GM19397 (cell line): ENCODE measurements at regions not wholly inside any gene's neighbourhood (a gene's known extent, or its start where the extent isn't known, plus 50 kb on each side); places are given as distances from the start of the nearest gene placed in this dataset.

Experiments used
- ATAC-seq: cut with Tn5 transposase; IDR thresholded peaks from one replicate; pipeline ENCODE4 v1.9.1; 2021; ENCODE audit warnings: mild to moderate bottlenecking, moderate library complexity; ENCODE audit not compliant: unreplicated experiment

GRCh38 chr12:39240587-39240986 lies 202.3 kb downstream of the KIF21A start:
- no peak for ATAC-seq

- no peak for ATAC-seq
These were observed 203.1 kb downstream of the KIF21A start for GRCh38 chr12:39239490-39240486.

- no peak for ATAC-seq
These were observed 205.9 kb downstream of the KIF21A start for GRCh38 chr12:39237004-39237403.

GRCh38 chr12:39235990-39236767 lies 206.7 kb downstream of the KIF21A start:
- ATAC-seq: no peak

GRCh38 chr12:39230086-39230485 lies 212.8 kb downstream of the KIF21A start:
- ATAC-seq: no peak

GRCh38 chr12:39227218-39227617 lies 215.7 kb downstream of the KIF21A start:
- no peak for ATAC-seq

- no peak for ATAC-seq
These were observed 217.9 kb downstream of the KIF21A start for GRCh38 chr12:39224971-39225370.

- peak; percentile 86 for ATAC-seq
These were observed 237.0 kb downstream of the KIF21A start for GRCh38 chr12:39205969-39206368.

- no peak for ATAC-seq
These were observed 243.6 kb downstream of the KIF21A start for GRCh38 chr12:39199351-39199750.

- ATAC-seq: no peak
These were observed 254.2 kb downstream of the KIF21A start for GRCh38 chr12:39188689-39189088.

- ATAC-seq: no peak
These were observed 256.2 kb downstream of the KIF21A start for GRCh38 chr12:39186744-39187143.

- ATAC-seq: no peak
These were observed 264.1 kb downstream of the KIF21A start for GRCh38 chr12:39178837-39179236.

- no peak for ATAC-seq
These were observed 266.6 kb downstream of the KIF21A start for GRCh38 chr12:39176356-39176755.

GRCh38 chr12:39173726-39174125 lies 268.3 kb upstream of the CPNE8 start:
- ATAC-seq: no peak

GRCh38 chr12:39165338-39165737 lies 259.9 kb upstream of the CPNE8 start:
- ATAC-seq: no peak

GRCh38 chr12:39161465-39162085 lies 256.2 kb upstream of the CPNE8 start:
- ATAC-seq: no peak

GRCh38 chr12:39157696-39158342 lies 252.4 kb upstream of the CPNE8 start:
- ATAC-seq: no peak

GRCh38 chr12:39145175-39145999 lies 240.0 kb upstream of the CPNE8 start:
- ATAC-seq: peak; percentile 99

- no peak for ATAC-seq
These were observed 239.2 kb upstream of the CPNE8 start for GRCh38 chr12:39144613-39145061.

GRCh38 chr12:39138268-39138667 lies 232.9 kb upstream of the CPNE8 start:
- ATAC-seq: no peak
